Ishikawa (cell line): ENCODE measurements at regions not wholly inside any gene's neighbourhood (a gene's known extent, or its start where the extent isn't known, plus 50 kb on each side); places are given as distances from the start of the nearest gene placed in this dataset.

Source experiments
- CEBPB ChIP-seq: IDR thresholded peaks from 2 replicates; pipeline ENCODE4 v1.6.1; 2012
- CREB1 ChIP-seq: IDR thresholded peaks from 2 replicates; pipeline ENCODE4 v1.6.1; 2012; ENCODE audit warnings: low read depth
- EGR1 ChIP-seq: IDR thresholded peaks from 2 replicates; pipeline ENCODE4 v1.6.1; 2012
- EP300 ChIP-seq: IDR thresholded peaks from 2 replicates; pipeline ENCODE4 v1.6.1; 2012; ENCODE audit warnings: borderline replicate concordance
- FOXM1 ChIP-seq: IDR thresholded peaks from 2 replicates; pipeline ENCODE4 v1.6.1; 2012; ENCODE audit warnings: low read depth, borderline replicate concordance
- NFIC ChIP-seq: IDR thresholded peaks from 2 replicates; pipeline ENCODE4 v1.6.1; 2012
- RAD21 ChIP-seq: IDR thresholded peaks from 2 replicates; pipeline ENCODE4 v1.6.1; 2012; ENCODE audit warnings: low read depth
- TAF1 ChIP-seq: IDR thresholded peaks from 2 replicates; pipeline ENCODE4 v1.6.1; 2012; ENCODE audit warnings: low read depth, mild to moderate bottlenecking
- TCF12 ChIP-seq: IDR thresholded peaks from 2 replicates; pipeline ENCODE4 v1.6.1; 2012; ENCODE audit warnings: low read depth
- TEAD4 ChIP-seq: IDR thresholded peaks from 2 replicates; pipeline ENCODE4 v1.6.1; 2012
- YY1 ChIP-seq: IDR thresholded peaks from 2 replicates; pipeline ENCODE4 v1.6.1; 2012; ENCODE audit warnings: low read depth
- ZBTB7A ChIP-seq: IDR thresholded peaks from 2 replicates; pipeline ENCODE4 v1.6.1; 2012; ENCODE audit warnings: low read depth
- TF ChIP-seq, protein P1 (sequence below): IDR thresholded peaks from 2 replicates; pipeline ENCODE4 v1.6.1; 2012
- TF ChIP-seq, protein P2 (sequence below): IDR thresholded peaks from 2 replicates; pipeline ENCODE4 v1.6.1; 2012
- TF ChIP-seq, protein P3 (sequence below): IDR thresholded peaks from 2 replicates; pipeline ENCODE4 v1.6.1; 2012; ENCODE audit warnings: low read depth, mild to moderate bottlenecking

DNA sequence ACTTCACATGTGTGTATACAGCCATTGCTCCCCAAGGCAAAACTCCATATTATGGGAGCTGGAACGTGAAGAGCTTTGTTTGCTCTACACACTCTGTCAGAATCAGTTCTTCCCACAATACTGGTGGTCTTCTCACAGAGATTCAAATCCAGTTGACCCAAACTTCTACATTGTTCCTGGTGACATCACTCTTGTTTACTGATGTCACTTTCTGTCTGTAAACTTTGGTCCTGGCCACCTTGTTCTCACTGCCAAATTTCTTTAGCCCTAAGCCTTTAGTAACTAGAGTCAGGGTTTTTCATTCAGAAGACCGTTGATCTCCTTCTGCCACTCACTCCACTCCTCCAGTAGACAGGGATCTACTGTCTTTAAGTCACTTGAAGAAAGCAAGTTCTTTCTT lies 386.0 kb upstream of the ZEB2 start:
- TF ChIP-seq, protein P1, sequence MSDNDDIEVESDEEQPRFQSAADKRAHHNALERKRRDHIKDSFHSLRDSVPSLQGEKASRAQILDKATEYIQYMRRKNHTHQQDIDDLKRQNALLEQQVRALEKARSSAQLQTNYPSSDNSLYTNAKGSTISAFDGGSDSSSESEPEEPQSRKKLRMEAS, result no peak
- TF ChIP-seq TEAD4, result no peak
- TF ChIP-seq TCF12, result no peak
- no peak for TF ChIP-seq TAF1
- TF ChIP-seq, protein P2, sequence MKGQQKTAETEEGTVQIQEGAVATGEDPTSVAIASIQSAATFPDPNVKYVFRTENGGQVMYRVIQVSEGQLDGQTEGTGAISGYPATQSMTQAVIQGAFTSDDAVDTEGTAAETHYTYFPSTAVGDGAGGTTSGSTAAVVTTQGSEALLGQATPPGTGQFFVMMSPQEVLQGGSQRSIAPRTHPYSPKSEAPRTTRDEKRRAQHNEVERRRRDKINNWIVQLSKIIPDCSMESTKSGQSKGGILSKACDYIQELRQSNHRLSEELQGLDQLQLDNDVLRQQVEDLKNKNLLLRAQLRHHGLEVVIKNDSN, result no peak
- no peak for TF ChIP-seq CEBPB
- no peak for TF ChIP-seq ZBTB7A
- TF ChIP-seq NFIC, result no peak
- TF ChIP-seq YY1, result no peak
- TF ChIP-seq EGR1, result no peak
- no peak for TF ChIP-seq RAD21
- TF ChIP-seq FOXM1, result no peak
- TF ChIP-seq CREB1, result no peak
- TF ChIP-seq EP300, result no peak
- TF ChIP-seq, protein P3, sequence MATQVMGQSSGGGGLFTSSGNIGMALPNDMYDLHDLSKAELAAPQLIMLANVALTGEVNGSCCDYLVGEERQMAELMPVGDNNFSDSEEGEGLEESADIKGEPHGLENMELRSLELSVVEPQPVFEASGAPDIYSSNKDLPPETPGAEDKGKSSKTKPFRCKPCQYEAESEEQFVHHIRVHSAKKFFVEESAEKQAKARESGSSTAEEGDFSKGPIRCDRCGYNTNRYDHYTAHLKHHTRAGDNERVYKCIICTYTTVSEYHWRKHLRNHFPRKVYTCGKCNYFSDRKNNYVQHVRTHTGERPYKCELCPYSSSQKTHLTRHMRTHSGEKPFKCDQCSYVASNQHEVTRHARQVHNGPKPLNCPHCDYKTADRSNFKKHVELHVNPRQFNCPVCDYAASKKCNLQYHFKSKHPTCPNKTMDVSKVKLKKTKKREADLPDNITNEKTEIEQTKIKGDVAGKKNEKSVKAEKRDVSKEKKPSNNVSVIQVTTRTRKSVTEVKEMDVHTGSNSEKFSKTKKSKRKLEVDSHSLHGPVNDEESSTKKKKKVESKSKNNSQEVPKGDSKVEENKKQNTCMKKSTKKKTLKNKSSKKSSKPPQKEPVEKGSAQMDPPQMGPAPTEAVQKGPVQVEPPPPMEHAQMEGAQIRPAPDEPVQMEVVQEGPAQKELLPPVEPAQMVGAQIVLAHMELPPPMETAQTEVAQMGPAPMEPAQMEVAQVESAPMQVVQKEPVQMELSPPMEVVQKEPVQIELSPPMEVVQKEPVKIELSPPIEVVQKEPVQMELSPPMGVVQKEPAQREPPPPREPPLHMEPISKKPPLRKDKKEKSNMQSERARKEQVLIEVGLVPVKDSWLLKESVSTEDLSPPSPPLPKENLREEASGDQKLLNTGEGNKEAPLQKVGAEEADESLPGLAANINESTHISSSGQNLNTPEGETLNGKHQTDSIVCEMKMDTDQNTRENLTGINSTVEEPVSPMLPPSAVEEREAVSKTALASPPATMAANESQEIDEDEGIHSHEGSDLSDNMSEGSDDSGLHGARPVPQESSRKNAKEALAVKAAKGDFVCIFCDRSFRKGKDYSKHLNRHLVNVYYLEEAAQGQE, result no peak

DNA sequence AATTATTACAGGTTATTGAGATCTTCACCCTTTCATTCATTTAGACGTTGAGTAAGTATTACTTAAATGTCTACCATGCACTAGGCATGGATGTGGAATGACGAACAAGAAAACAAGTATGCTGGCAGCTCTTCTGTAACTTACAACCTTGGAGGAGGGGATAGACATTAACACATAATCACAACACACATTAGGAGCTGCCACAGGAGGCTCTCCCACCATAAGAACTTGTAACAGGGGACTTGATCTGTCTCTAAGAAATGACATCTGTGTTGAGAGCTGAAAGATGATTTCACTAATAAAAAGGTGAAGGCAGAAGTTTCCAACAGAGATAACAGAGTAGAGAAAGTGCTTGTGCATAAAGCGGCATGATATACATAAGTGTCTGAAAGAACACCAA lies 384.7 kb upstream of the ZEB2 start:
- TF ChIP-seq TEAD4 (no peak), YY1 (no peak)
- TF ChIP-seq, protein P1, result no peak

DNA sequence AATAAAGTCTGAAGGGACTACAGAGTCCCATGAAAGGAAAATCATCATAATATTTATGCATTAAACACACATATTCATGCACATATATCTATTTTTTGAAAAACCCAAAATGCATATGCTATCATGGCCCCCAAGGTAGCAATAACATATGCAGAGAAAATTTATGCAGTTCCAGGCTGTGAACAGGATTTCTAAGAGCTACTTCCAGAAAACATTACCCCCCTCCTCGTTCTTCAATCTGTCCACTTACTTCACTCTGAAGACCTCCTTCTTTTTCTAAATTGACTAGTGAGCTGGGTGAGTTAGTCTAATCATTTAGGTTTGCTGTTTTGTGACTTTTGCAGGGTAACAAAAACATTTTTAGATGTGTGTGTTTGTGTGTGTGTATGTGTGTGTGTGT lies 376.4 kb upstream of the ZEB2 start:
- no peak for TF ChIP-seq FOXM1
- no peak for TF ChIP-seq EP300
- TF ChIP-seq CEBPB, result no peak
- no peak for TF ChIP-seq TCF12
- TF ChIP-seq, protein P1, result no peak
- TF ChIP-seq TAF1, result no peak

DNA sequence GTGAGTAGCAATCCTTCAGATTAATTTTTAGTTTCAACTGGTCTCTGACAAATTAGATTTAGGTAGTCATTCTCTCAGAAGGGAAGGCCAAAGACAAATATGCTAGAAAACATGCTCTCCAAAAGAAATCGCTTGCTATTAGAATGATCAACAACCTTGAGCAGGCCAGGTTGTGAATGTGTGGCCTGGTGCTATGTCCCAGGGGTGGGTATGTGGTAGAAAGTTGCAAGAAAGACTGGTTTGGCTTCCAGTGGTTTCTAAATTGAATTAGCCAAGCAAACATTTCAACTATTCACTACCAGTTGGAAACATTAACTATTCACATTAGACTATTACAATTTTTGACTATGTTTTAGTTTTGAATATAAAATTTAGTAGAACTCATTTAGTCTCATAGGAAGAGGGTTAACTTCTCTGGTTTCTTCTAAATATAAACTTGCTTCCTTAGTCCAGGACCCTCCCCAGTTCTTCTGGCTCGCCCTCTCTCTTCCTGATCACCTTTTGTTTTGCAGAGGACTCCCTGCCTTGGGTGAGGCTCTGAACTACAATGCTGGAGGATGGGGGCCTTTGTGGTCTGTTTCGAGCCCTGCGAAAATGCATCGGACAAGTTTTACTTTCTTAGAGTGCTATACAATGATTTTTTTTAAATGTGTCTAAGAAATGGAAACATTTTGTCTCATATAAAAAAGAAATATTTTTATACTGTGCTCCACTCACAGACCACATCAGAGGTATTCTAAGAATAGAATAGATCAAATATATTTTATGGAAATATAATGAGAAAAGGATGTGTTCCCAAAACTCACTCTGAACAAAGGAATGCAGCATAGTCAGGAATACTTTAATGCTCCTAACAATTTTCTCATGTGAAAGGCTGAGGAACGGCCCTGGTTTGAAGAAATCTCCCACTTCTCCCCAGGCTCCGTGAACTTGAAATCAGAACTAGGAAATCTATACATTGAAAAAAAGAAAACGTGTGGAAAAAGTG lies 375.0 kb upstream of the ZEB2 start:
- no peak for TF ChIP-seq YY1
- TF ChIP-seq, protein P3, result no peak
- no peak for TF ChIP-seq ZBTB7A
- no peak for TF ChIP-seq NFIC
- TF ChIP-seq FOXM1, result no peak
- no peak for TF ChIP-seq EGR1
- no peak for TF ChIP-seq RAD21
- TF ChIP-seq CEBPB, result no peak
- no peak for TF ChIP-seq TEAD4
- no peak for TF ChIP-seq TCF12
- TF ChIP-seq, protein P1, result no peak
- TF ChIP-seq EP300, result no peak
- no peak for TF ChIP-seq CREB1
- no peak for TF ChIP-seq TAF1

DNA sequence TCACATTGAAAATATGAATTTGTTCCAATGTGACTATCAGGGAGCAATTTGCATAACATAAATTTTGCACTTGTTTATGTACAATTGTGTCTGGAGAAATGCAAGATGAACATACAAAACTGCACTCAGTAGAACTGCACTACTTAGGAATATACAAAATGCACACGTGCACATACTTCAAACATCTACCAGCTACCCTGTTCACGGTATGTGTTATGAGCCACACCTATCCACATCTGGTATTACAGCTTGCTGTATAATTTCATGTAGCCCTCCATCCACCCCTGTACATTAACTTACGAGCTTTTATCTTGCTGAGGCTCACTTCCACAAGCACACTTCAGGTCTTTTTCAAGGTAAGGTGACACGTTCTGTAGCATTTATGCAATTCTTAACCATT lies 373.5 kb upstream of the ZEB2 start:
- TF ChIP-seq CEBPB, result no peak
- TF ChIP-seq EGR1, result no peak
- TF ChIP-seq EP300, result no peak
- no peak for TF ChIP-seq FOXM1

DNA sequence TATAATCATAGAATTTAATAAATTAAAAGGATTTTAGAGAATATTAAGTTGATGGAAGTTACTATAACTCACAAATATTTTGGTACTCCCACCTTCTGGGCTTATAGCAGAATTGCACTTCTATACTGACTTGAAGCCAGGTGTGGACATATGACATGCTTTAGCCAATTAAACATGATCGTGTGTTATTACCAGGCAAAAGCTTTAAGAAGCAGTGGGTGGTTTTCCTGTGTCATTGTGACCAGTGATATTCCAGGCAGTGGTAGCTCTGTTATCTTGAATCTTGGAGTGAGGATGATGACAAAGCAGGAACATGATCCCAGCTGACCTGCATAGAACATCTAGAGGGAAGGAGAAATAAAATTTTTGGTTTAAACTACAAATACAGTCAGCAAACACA lies 370.9 kb upstream of the ZEB2 start:
- TF ChIP-seq, protein P2, result no peak
- no peak for TF ChIP-seq EP300
- no peak for TF ChIP-seq ZBTB7A
- TF ChIP-seq EGR1, result no peak
- no peak for TF ChIP-seq TAF1
- TF ChIP-seq, protein P3, result no peak
- TF ChIP-seq TCF12, result no peak
- no peak for TF ChIP-seq RAD21
- TF ChIP-seq CREB1, result no peak
- no peak for TF ChIP-seq NFIC
- no peak for TF ChIP-seq YY1
- no peak for TF ChIP-seq CEBPB
- no peak for TF ChIP-seq TEAD4
- TF ChIP-seq, protein P1, result no peak
- no peak for TF ChIP-seq FOXM1
